NT2/D1 (cell line): ENCODE measurements at regions not wholly inside any gene's neighbourhood (a gene's known extent, or its start where the extent isn't known, plus 50 kb on each side); places are given as distances from the start of the nearest gene placed in this dataset.

ENCODE experiments used
- SUZ12 ChIP-seq: IDR thresholded peaks from 2 replicates; pipeline ENCODE4 v1.6.1; 2011; ENCODE audit not compliant: insufficient read length, insufficient read depth; ENCODE audit errors: extremely low read depth
- YY1 ChIP-seq: IDR thresholded peaks from 2 replicates; pipeline ENCODE4 v1.6.1; 2011; ENCODE audit not compliant: insufficient read length, insufficient read depth
- ZNF274 ChIP-seq: IDR thresholded peaks from 2 replicates; pipeline ENCODE4 v1.6.1; 2011; ENCODE audit warnings: mild to moderate bottlenecking, low read depth, low read length

DNA sequence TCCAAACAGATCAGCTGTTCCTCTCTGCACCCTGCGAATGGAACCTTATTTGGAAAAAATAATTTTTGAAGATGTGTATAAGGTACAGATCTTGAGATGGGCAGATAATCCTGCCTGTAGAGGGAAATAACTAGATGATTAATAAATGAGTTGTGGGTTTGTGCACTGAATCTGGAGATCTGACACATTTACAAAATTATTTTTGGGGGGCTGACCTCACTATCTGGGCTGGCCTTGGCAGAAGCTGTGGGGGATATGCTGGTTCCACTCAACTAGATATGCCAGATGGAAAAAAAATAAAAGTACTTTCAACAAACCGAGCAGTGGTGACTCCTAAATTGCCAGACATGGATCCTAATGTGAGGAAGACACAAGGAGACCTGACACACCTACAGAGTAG, 552.2 kb upstream of the AMELY start:
- no peak for TF ChIP-seq SUZ12
- TF ChIP-seq YY1 = no peak
- no peak for TF ChIP-seq ZNF274
